GM12875 (cell line): ENCODE measurements at regions not wholly inside any gene's neighbourhood (a gene's known extent, or its start where the extent isn't known, plus 50 kb on each side); places are given as distances from the start of the nearest gene placed in this dataset.

Experiments
- H3K4me3 ChIP-seq: one replicate; pipeline ENCODE4 v1.5.1; 2011; ENCODE audit warnings: low read depth, low read length, control low read depth
- TF ChIP-seq, protein P1 (sequence below): IDR thresholded peaks from 2 replicates; pipeline ENCODE4 v1.5.1; 2011; ENCODE audit warnings: low read depth, mild to moderate bottlenecking, control low read depth, inconsistent platforms, low read length, moderate library complexity, borderline replicate concordance; ENCODE audit not compliant: insufficient read depth

DNA sequence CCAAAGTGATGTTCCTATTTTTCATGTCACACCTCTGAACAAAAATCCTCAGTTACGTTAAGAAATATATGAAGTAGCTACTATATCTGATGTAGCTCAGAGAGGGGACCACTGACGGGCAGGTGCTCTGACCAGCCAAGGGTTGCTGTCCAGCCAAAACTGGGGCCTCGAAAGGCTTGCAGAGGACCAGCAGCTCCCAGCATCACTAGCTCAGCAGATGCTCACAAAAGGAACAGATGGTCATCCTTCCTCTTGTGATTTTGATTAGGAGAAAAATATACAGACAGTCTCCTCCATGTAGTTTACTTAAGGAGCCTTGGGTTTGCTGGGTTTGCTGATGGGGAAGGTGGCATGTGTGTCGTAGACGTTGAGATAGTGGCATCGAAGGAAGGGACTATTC lies 374.6 kb upstream of the B3GAT1 start:
- TF ChIP-seq, protein P1, sequence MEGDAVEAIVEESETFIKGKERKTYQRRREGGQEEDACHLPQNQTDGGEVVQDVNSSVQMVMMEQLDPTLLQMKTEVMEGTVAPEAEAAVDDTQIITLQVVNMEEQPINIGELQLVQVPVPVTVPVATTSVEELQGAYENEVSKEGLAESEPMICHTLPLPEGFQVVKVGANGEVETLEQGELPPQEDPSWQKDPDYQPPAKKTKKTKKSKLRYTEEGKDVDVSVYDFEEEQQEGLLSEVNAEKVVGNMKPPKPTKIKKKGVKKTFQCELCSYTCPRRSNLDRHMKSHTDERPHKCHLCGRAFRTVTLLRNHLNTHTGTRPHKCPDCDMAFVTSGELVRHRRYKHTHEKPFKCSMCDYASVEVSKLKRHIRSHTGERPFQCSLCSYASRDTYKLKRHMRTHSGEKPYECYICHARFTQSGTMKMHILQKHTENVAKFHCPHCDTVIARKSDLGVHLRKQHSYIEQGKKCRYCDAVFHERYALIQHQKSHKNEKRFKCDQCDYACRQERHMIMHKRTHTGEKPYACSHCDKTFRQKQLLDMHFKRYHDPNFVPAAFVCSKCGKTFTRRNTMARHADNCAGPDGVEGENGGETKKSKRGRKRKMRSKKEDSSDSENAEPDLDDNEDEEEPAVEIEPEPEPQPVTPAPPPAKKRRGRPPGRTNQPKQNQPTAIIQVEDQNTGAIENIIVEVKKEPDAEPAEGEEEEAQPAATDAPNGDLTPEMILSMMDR = no peak
- no peak overlapping the region for H3K4me3 ChIP-seq

DNA sequence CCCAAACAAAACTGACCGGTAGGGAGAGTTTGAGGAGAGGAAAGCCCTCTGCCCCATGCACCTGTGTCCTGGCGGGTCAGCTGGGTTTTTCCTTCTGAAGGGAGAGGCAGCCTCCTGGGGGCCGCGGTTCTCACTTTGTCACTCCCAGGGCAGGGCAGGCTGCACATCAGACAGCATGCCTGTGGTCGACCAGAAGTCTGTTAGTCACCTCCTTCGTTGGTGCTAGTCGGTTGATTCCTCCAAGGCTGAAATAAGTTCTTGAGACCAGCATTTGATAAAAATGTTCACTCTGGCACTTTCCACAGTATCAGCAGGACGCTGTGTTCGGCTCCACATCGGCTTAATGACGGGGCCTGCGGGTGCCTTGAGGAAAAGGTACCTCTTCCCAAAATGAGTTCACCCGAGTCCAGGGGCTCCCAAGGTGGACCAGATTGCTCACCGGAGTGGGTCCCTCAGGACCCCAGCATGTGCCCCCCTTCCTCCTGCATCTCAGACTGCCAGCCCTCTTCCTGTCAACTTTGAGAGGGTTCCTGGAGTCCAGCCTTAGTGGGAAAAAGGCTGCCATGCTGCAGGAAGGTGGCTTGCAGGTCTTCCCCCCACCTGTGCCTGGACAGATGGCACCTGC lies 373.7 kb upstream of the B3GAT1 start:
- TF ChIP-seq, protein P1 = no peak
- H3K4me3 ChIP-seq = no peak overlapping the region

DNA sequence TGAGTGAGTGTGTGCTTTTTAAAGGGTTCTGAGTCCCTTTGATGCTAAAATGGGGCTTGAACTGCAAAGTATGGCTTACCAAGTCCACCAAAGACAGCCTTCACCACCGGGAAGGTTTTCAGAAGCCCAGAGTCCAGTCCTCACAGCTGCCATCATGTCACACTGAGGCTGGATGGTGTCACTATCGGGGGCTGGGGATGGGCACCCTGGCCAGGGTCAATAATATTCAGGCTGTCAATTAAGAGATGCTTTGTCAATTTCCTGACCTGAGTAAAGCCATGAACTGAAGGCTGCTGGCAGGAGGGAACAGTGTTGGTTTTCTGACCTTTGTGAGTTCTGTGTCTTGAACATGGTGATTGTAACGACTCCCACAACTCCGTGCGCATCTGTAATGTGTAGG lies 373.0 kb upstream of the B3GAT1 start:
- TF ChIP-seq, protein P1 = no peak
- H3K4me3 ChIP-seq = no peak overlapping the region

DNA sequence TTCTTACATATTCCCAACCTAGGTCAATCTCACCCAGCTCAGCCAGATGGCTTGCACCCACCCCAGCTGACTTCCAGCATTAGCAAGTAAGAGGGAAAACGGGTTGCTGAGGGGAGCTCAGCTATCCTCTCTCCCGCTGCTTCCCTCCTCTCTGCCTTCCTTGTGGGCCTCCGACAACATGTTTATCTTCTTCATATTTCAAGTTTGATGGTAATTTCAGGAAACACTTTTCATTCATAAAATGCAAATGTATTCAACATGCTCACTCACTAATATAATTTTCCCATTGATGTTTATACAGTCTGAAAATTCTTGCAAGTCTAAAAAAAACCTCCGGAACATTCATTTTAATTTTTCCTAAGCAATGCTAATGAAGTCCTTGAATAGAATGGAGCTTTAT lies 372.5 kb upstream of the B3GAT1 start:
- TF ChIP-seq, protein P1 = no peak
- no peak overlapping the region for H3K4me3 ChIP-seq

DNA sequence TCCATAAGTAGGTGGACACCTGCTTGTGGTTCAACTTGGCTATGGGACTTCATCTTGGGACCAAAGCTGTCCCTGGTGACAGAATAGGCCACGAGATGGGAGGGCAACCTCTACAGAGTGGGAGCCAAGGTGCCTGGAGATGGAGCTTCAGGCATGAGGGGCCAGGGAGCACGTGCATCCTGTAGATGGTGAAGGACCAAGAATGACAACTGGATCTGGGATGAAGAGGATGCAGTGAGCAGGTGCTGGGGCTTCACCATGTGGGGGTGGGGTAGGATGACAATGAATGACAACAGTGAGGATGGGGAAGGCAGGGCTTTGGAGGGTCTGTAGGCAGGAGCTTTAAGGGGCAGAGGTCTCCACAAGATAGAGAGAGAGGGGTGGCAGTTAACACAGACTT lies 372.0 kb upstream of the B3GAT1 start:
- TF ChIP-seq, protein P1 = no peak
- no peak overlapping the region for H3K4me3 ChIP-seq

DNA sequence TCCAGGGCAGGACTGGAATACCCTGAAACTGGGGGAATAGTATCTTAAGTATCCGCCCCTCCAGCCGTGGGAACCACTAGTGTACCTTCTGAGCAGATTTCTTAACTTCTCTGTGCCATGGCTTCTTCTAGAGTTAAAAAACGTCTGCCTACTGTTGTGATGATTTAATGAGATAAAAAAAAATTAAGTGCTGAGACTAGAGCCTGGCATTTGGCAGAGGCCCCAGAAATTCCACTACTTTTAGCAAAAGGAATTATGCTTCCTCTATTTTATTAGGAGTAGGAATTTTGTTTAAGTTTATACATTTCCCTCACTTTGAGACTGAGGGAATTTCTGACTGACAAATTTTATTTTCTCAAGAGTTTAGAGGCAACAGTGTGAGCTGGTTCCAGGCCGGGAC lies 371.2 kb upstream of the B3GAT1 start:
- TF ChIP-seq, protein P1 = no peak
- H3K4me3 ChIP-seq = no peak overlapping the region

DNA sequence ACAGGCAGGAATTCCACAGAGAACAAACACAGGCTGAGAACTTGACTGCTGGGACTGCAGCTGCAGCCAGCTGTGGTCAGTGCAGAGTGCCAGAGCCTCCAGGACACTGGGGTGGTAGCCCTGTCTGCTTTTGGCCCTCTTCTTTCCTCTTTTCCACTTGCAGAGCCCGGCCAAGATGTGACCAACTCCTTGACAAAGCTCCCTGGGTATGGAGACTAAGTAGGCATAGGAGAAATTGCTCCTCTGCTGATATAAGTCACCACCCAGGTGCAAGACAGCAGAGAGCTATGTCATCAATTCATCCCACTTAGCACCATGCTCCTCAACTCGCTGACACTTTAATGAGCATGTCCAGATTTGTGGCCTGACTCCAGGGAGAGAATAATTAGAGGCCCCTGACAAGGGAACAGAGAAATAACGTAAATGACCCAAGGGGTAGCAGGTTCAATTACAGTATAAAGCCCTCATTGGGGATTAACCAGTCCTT lies 369.4 kb upstream of the B3GAT1 start:
- H3K4me3 ChIP-seq = no peak overlapping the region
- TF ChIP-seq, protein P1 = no peak
